CD14-positive monocyte (primary cell): ENCODE measurements at regions not wholly inside any gene's neighbourhood (a gene's known extent, or its start where the extent isn't known, plus 50 kb on each side); places are given as distances from the start of the nearest gene placed in this dataset.

Source experiments
- DNase-seq, 3 donors: peaks; one replicate each; pipeline ENCODE4 v3.0.0-alpha.2; 2011 to 2022
- H2AFZ ChIP-seq: 2 replicates; pipeline ENCODE4 v1.6.0; 2012; ENCODE audit warnings: mild to moderate bottlenecking, low read depth, low read length, inconsistent platforms; ENCODE audit not compliant: insufficient read depth, poor library complexity, severe bottlenecking
- H3K27ac ChIP-seq, 2 donors: 1 replicate in 1 of 2; 2 replicates in 1 of 2; pipeline ENCODE4 v1.5.1; 2012 to 2013; ENCODE audit warnings: low read length in 2 of 2, control low read depth in 1 of 2, inconsistent platforms in 1 of 2, low read depth in 1 of 2, mild to moderate bottlenecking in 1 of 2
- H3K27me3 ChIP-seq, 2 donors: one replicate each; pipeline versions ENCODE4 v1.6.0 to v1.6.1; 2011 to 2013; ENCODE audit warnings: low read length in 2 of 2; ENCODE audit not compliant: control insufficient read depth in 2 of 2, insufficient read depth in 2 of 2
- H3K36me3 ChIP-seq, 2 donors: replicated peaks in 1 of 2; 1 replicate in 1 of 2; 2 replicates in 1 of 2; pipeline versions ENCODE4 v1.5.1 to v1.6.1; 2012 to 2013; ENCODE audit warnings: low read length in 2 of 2, control low read depth in 1 of 2, inconsistent platforms in 1 of 2, mild to moderate bottlenecking in 1 of 2; ENCODE audit not compliant: insufficient read depth in 2 of 2, control insufficient read depth in 1 of 2
- H3K4me1 ChIP-seq, 2 donors: 1 replicate in 1 of 2; 2 replicates in 1 of 2; pipeline versions ENCODE4 v1.5.1 to v1.6.1; 2012 to 2013; ENCODE audit warnings: low read length in 2 of 2, control low read depth in 1 of 2, inconsistent platforms in 1 of 2, mild to moderate bottlenecking in 1 of 2, moderate library complexity in 1 of 2; ENCODE audit not compliant: insufficient read depth in 2 of 2, control insufficient read depth in 1 of 2
- H3K4me2 ChIP-seq: replicated peaks from 2 replicates; pipeline ENCODE3; 2012; ENCODE audit warnings: low read length, moderate library complexity, mild to moderate bottlenecking; ENCODE audit not compliant: poor library complexity, severe bottlenecking; ENCODE audit errors: extremely low read depth
- H3K4me3 ChIP-seq, 3 experiments: fragments of 200-600 bp in 1 of 3; sonication (generic) in 1 of 3; replicated peaks in 1 of 3; 1 replicate in 2 of 3; 2 replicates in 1 of 3; pipeline ENCODE4 v1.5.1; 2011 to 2013; ENCODE audit warnings: low read length in 3 of 3, mild to moderate bottlenecking in 3 of 3, control low read depth in 2 of 3, low read depth in 2 of 3, inconsistent platforms in 1 of 3, moderate library complexity in 1 of 3
- H3K79me2 ChIP-seq: 2 replicates; pipeline ENCODE4 v1.6.0; 2012; ENCODE audit warnings: mild to moderate bottlenecking, control low read depth, inconsistent platforms, low read length, moderate library complexity; ENCODE audit not compliant: insufficient read depth
- H3K9ac ChIP-seq: 2 replicates; pipeline ENCODE4 v1.6.0; 2017; ENCODE audit warnings: low read length, mild to moderate bottlenecking; ENCODE audit not compliant: insufficient read depth, poor library complexity, severe bottlenecking
- H3K9me3 ChIP-seq, 2 donors: replicated peaks in 1 of 2; 1 replicate in 1 of 2; 2 replicates in 1 of 2; pipeline versions ENCODE4 v1.5.1 to v1.6.1; 2012 to 2013; ENCODE audit warnings: low read length in 2 of 2, control low read depth in 1 of 2; ENCODE audit not compliant: control insufficient read depth in 1 of 2, insufficient read depth in 1 of 2
- H4K20me1 ChIP-seq: 2 replicates; pipeline ENCODE4 v1.6.0; 2012; ENCODE audit warnings: mild to moderate bottlenecking, low read length, control low read depth, moderate library complexity; ENCODE audit not compliant: insufficient read depth
- H3K27ac Mint-ChIP-seq, 7 donors: one replicate each; pipeline ENCODE4 v1.8.0; 2020; ENCODE audit warnings: mild to moderate bottlenecking in 7 of 7, mixed read lengths in 7 of 7, moderate library complexity in 6 of 7, inconsistent platforms in 2 of 7
- H3K27me3 Mint-ChIP-seq, 3 donors: one replicate each; pipeline ENCODE4 v1.8.0; 2021 to 2022; ENCODE audit warnings: low read depth in 3 of 3, mild to moderate bottlenecking in 3 of 3, mixed read lengths in 3 of 3, moderate library complexity in 3 of 3, inconsistent platforms in 1 of 3
- H3K36me3 Mint-ChIP-seq, 2 donors: one replicate each; pipeline ENCODE4 v1.8.0; 2020; ENCODE audit warnings: mixed read lengths in 2 of 2, inconsistent platforms in 1 of 2, mild to moderate bottlenecking in 1 of 2
- H3K4me1 Mint-ChIP-seq: one replicate; pipeline ENCODE4 v1.8.0; 2020; ENCODE audit warnings: mild to moderate bottlenecking, mixed read lengths
- H3K4me3 Mint-ChIP-seq, 2 donors: one replicate each; pipeline ENCODE4 v1.8.0; 2020; ENCODE audit warnings: mild to moderate bottlenecking in 2 of 2, mixed read lengths in 2 of 2, moderate library complexity in 1 of 2
- H3K9me3 Mint-ChIP-seq, 7 donors: one replicate each; pipeline ENCODE4 v1.8.0; 2020 to 2022; ENCODE audit warnings: mixed read lengths in 7 of 7, mild to moderate bottlenecking in 6 of 7, moderate library complexity in 6 of 7, inconsistent platforms in 2 of 7
- WGBS: methylation state at CpG from one replicate; pipeline ENCODE4 v1.1.5; 2013; ENCODE audit warnings: missing lambda C conversion rate; ENCODE audit not compliant: insufficient coverage; 5-methylcytosine and 5-hydroxymethylcytosine counted together
- intact Hi-C, 2 donors: fragments of 100-400 bp; cut with micrococcal nuclease; formaldehyde crosslinking; loops; one replicate each; pipeline versions ENCODE4 v1.15.0 to v1.15.1; 2023
- TF ChIP-seq, protein P1 (sequence below): fragments of 200-600 bp; IDR thresholded peaks from one replicate; pipeline ENCODE4 v1.8.0; 2022; ENCODE audit warnings: antibody characterized with exemption, mild to moderate bottlenecking

DNA sequence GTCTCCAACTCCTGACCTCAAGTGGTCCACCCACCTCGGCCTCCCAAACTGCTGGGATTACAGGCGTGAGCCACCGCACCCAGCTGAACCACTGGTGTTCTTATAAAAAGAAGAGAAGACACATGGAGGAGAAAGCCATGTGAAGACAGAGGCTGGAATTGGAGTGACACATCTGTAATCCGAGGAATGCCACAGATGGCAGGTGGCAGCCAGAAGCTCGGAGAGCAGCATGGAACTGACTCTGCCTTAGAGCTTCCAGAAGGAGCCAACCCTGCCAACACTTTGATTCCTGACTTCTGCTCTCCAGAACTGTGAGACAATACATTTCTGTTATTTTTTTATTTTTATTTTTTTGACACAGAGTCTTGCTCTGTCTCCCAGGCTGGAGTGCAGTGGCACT, 59.0 kb upstream of the ATP2B4 start:
- Histone ChIP-seq H2AFZ (no peak overlapping the region), H3K4me3 (no peak overlapping the region), H4K20me1 (no peaks in the 10 kb centered on the region), H3K4me2 (no peak overlapping the region), H3K9ac (no peak overlapping the region), H3K27me3 (no peaks in the 10 kb centered on the region), H3K9me3 (no peaks in the 10 kb centered on the region), H3K4me1 (no peaks in the 10 kb centered on the region), H3K36me3 (no peaks in the 10 kb centered on the region), H3K27ac (no peak overlapping the region), H3K79me2 (no peaks in the 10 kb centered on the region)
- Mint-ChIP-seq H3K36me3 (no peaks in the 10 kb centered on the region), H3K4me1 (no peaks in the 10 kb centered on the region), H3K9me3 (peaks cover 0 to 9% (median 2%) of the 10 kb centered on the region in 7 donors), H3K27ac (no peak overlapping the region), H3K4me3 (no peak overlapping the region), H3K27me3 (peaks cover 7 to 10% (median 8%) of the 10 kb centered on the region in 3 donors)
- WGBS, result 100% methylated on average over 4 of the region's 5 CpGs
- TF ChIP-seq, protein P1, sequence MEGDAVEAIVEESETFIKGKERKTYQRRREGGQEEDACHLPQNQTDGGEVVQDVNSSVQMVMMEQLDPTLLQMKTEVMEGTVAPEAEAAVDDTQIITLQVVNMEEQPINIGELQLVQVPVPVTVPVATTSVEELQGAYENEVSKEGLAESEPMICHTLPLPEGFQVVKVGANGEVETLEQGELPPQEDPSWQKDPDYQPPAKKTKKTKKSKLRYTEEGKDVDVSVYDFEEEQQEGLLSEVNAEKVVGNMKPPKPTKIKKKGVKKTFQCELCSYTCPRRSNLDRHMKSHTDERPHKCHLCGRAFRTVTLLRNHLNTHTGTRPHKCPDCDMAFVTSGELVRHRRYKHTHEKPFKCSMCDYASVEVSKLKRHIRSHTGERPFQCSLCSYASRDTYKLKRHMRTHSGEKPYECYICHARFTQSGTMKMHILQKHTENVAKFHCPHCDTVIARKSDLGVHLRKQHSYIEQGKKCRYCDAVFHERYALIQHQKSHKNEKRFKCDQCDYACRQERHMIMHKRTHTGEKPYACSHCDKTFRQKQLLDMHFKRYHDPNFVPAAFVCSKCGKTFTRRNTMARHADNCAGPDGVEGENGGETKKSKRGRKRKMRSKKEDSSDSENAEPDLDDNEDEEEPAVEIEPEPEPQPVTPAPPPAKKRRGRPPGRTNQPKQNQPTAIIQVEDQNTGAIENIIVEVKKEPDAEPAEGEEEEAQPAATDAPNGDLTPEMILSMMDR, result no peak
- intact Hi-C loops, result no loop called here
- DNase-seq, result no peak

DNA sequence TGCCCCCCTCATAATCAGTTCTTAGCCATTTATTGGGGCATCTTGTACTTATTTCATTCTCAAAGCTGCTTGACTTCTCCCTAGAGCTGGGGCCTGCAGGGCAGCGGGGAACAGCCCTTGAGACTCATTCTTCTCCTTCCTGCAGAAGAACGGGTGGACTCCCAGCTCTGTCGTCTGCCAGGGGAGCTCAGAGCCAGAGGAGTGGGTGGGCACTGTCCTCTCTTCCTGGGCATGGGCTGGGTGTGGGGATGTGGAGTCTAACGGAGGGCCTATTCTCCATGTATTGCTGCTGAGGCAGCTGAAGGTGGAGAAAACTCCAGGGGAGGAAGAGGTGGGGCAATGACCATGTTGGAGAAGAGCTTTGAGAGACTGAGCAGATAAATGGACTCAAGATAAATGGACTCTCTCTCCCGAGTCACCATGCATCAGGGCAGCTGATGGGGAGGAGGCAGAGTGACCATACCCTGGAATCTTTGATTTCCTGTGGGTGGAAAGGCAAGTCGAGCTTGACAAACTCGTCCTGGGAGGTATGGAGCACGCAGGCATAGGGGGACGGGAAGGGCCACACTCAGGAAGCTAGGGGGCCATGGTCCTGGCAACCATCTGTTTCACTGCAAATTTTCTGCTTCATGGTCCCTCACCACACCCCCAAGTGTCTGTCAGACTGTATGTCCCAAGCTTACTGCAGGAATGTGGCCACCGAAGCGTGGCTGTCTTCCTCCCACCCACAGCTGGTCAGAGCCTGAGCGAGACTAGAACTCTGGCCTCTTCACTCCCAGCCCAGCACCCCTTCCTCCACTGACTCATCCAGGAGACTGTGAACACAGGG, 56.9 kb upstream of the ATP2B4 start:
- H3K27ac Mint-ChIP-seq, result no peak overlapping the region
- no peak overlapping the region for H3K27ac ChIP-seq
- H3K4me3 Mint-ChIP-seq, result no peak overlapping the region
- peaks cover 4 to 12% (median 6%) of the 10 kb centered on the region in 3 donors for H3K27me3 Mint-ChIP-seq
- H3K9ac ChIP-seq, result no peak overlapping the region
- no peaks in the 10 kb centered on the region for H3K4me1 Mint-ChIP-seq
- no peak for DNase-seq
- H3K4me2 ChIP-seq, result no peak overlapping the region
- H2AFZ ChIP-seq, result no peak overlapping the region
- H3K79me2 ChIP-seq, result no peaks in the 10 kb centered on the region
- TF ChIP-seq, protein P1, result no peak
- H3K36me3 ChIP-seq, result no peaks in the 10 kb centered on the region
- no peaks in the 10 kb centered on the region for H3K4me1 ChIP-seq
- H3K4me3 ChIP-seq, result no peak overlapping the region
- no peaks in the 10 kb centered on the region for H3K9me3 ChIP-seq
- no peaks in the 10 kb centered on the region for H4K20me1 ChIP-seq
- no peaks in the 10 kb centered on the region for H3K27me3 ChIP-seq
- no peaks in the 10 kb centered on the region for H3K36me3 Mint-ChIP-seq
- intact Hi-C loops, result no loop called here
- H3K9me3 Mint-ChIP-seq, result peaks cover 0 to 2% (median 0%) of the 10 kb centered on the region in 7 donors
- 81% methylated on average over 8 of the region's 12 CpGs for WGBS
